ENCODE measurements at regions not wholly inside any gene's neighbourhood (a gene's known extent, or its start where the extent isn't known, plus 50 kb on each side); places are given as distances from the start of the nearest gene placed in this dataset.

GRCh38 chr2:128581849-128582244 is 263.2 kb upstream of the HS6ST1 start:
- TF ChIP-seq EZH2 (IDR thresholded peaks at IDR 0.05; ENCODE audit: low read length) (no peak), CTCF (optimal IDR thresholded peaks at IDR 0.05 in 1 of 3, IDR thresholded peaks at IDR 0.05 in 1 of 3, conservative IDR thresholded peaks at IDR 0.05 in 1 of 3; ENCODE audit: extremely low read depth in 1 of 3, insufficient read depth in 2 of 3, low read length in 3 of 3) (no peak)
- H3K9ac ChIP-seq (ENCODE audit: control insufficient read depth, extremely low read depth, insufficient read depth, low read length), result no peak overlapping the region
- H3K9me1 ChIP-seq (ENCODE audit: control insufficient read depth, extremely low read depth, insufficient read depth, low read length), result no peaks in the 10 kb centered on the region
- no peak overlapping the region for H3K4me3 ChIP-seq (ENCODE audit: control insufficient read depth in 2 of 3, extremely low read depth in 1 of 3, insufficient read depth in 2 of 3, low read depth in 1 of 3, low read length in 3 of 3)
- DNase-seq (ENCODE audit: low read depth, low spot score), result no peak
- no peak overlapping the region for H3K4me2 ChIP-seq (ENCODE audit: control insufficient read depth, extremely low read depth, insufficient read depth, low read depth, low read length)
- no peaks in the 10 kb centered on the region for H3K79me2 ChIP-seq (ENCODE audit: control insufficient read depth, insufficient read depth, low read length)
- dilution Hi-C loops (cut with MboI; ENCODE audit: extremely low pct_ligation_motif_present, low sequenced_read_pairs), result no loop called here
- peaks cover 2% of the 10 kb centered on the region for H3K9me3 ChIP-seq (ENCODE audit: control insufficient read depth, low read depth, low read length)
- peaks cover 9% of the 10 kb centered on the region for H3K4me1 ChIP-seq (ENCODE audit: control insufficient read depth, extremely low read depth, insufficient read depth, low read length)
- no peak overlapping the region for H2AFZ ChIP-seq (ENCODE audit: control insufficient read depth, low read length)
- no peaks in the 10 kb centered on the region for H4K20me1 ChIP-seq (ENCODE audit: control insufficient read depth, extremely low read depth, insufficient read depth, low read length)
- no peaks in the 10 kb centered on the region for H3K36me3 ChIP-seq (ENCODE audit: control insufficient read depth in 2 of 2, extremely low read depth in 1 of 2, insufficient read depth in 2 of 2, low read length in 2 of 2)
- no peak overlapping the region for H3K27ac ChIP-seq (ENCODE audit: control insufficient read depth, insufficient read depth, low read length)
- no peak for FAIRE-seq
- H3K27me3 ChIP-seq (ENCODE audit: control insufficient read depth, extremely low read depth, insufficient read depth, low read length), result peaks cover 5% of the 10 kb centered on the region

- Histone ChIP-seq H3K9ac (ENCODE audit: control insufficient read depth, extremely low read depth, insufficient read depth, low read length) (no peak overlapping the region), H4K20me1 (ENCODE audit: control insufficient read depth, extremely low read depth, insufficient read depth, low read length) (no peaks in the 10 kb centered on the region), H3K27ac (ENCODE audit: control insufficient read depth, insufficient read depth, low read length) (no peak overlapping the region), H3K36me3 (ENCODE audit: control insufficient read depth in 2 of 2, extremely low read depth in 1 of 2, insufficient read depth in 2 of 2, low read length in 2 of 2) (no peaks in the 10 kb centered on the region), H2AFZ (ENCODE audit: control insufficient read depth, low read length) (no peak overlapping the region), H3K4me2 (ENCODE audit: control insufficient read depth, extremely low read depth, insufficient read depth, low read depth, low read length) (no peak overlapping the region), H3K4me1 (ENCODE audit: control insufficient read depth, extremely low read depth, insufficient read depth, low read length) (peaks cover 9% of the 10 kb centered on the region), H3K4me3 (ENCODE audit: control insufficient read depth in 2 of 3, extremely low read depth in 1 of 3, insufficient read depth in 2 of 3, low read depth in 1 of 3, low read length in 3 of 3) (no peak overlapping the region), H3K79me2 (ENCODE audit: control insufficient read depth, insufficient read depth, low read length) (no peaks in the 10 kb centered on the region), H3K27me3 (ENCODE audit: control insufficient read depth, extremely low read depth, insufficient read depth, low read length) (no peaks in the 10 kb centered on the region), H3K9me3 (ENCODE audit: control insufficient read depth, low read depth, low read length) (peaks cover 2% of the 10 kb centered on the region), H3K9me1 (ENCODE audit: control insufficient read depth, extremely low read depth, insufficient read depth, low read length) (no peaks in the 10 kb centered on the region)
- DNase-seq (ENCODE audit: low read depth, low spot score), result no peak
- TF ChIP-seq EZH2 (IDR thresholded peaks at IDR 0.05; ENCODE audit: low read length) (no peak), CTCF (optimal IDR thresholded peaks at IDR 0.05 in 1 of 3, IDR thresholded peaks at IDR 0.05 in 1 of 3, conservative IDR thresholded peaks at IDR 0.05 in 1 of 3; ENCODE audit: extremely low read depth in 1 of 3, insufficient read depth in 2 of 3, low read length in 3 of 3) (no peak)
- no peak for FAIRE-seq
- dilution Hi-C loops (cut with MboI; ENCODE audit: extremely low pct_ligation_motif_present, low sequenced_read_pairs), result no loop called here
These were observed 265.7 kb upstream of the HS6ST1 start for GRCh38 chr2:128584296-128584890.
